PFSK-1 (cell line): ENCODE measurements at regions not wholly inside any gene's neighbourhood (a gene's known extent, or its start where the extent isn't known, plus 50 kb on each side); places are given as distances from the start of the nearest gene placed in this dataset.

Experiments
- FOXP2 ChIP-seq: optimal IDR thresholded peaks from 2 replicates; pipeline ENCODE3; 2011; ENCODE audit warnings: borderline replicate concordance, control low read depth, inconsistent platforms; ENCODE audit not compliant: insufficient read depth; ENCODE audit errors: extremely low read length, extremely low read depth
- POLR2AphosphoS5 ChIP-seq: IDR thresholded peaks from 2 replicates; pipeline ENCODE4 v1.6.1; 2012; ENCODE audit warnings: low read depth, mild to moderate bottlenecking, control low read depth, low read length, moderate library complexity
- REST ChIP-seq, 2 experiments: IDR thresholded peaks; 2 replicates each; pipeline versions ENCODE4 v1.6.1 to v1.8.0; 2011 to 2012; ENCODE audit warnings: low read depth in 2 of 2, low read length in 2 of 2, control low read depth in 1 of 2, inconsistent platforms in 1 of 2, mild to moderate bottlenecking in 1 of 2, moderate library complexity in 1 of 2; ENCODE audit not compliant: insufficient read depth in 1 of 2
- SIN3A ChIP-seq: IDR thresholded peaks from 2 replicates; pipeline ENCODE4 v1.6.1; 2012; ENCODE audit warnings: mild to moderate bottlenecking, low read length, moderate library complexity, borderline replicate concordance; ENCODE audit not compliant: insufficient read depth
- TAF1 ChIP-seq: IDR thresholded peaks from 2 replicates; pipeline ENCODE4 v1.6.1; 2012; ENCODE audit warnings: low read length, control low read depth, borderline replicate concordance; ENCODE audit not compliant: insufficient read depth

- TF ChIP-seq FOXP2 (no peak), SIN3A (no peak), REST (IDR thresholded peaks at IDR 0.05; ENCODE audit: insufficient read depth in 1 of 2, low read depth in 2 of 2, low read length in 2 of 2) (no peak), TAF1 (no peak), POLR2AphosphoS5 (no peak)
Measured at GRCh38 chr19:27971071-27971470, 1241.9 kb downstream of the UQCRFS1 start.

GRCh38 chr19:27966390-27966816 is 1246.5 kb downstream of the UQCRFS1 start:
- no peak for TF ChIP-seq POLR2AphosphoS5

- TF ChIP-seq FOXP2: no peak
- TF ChIP-seq SIN3A: no peak
- no peak for TF ChIP-seq POLR2AphosphoS5
- TF ChIP-seq REST (IDR thresholded peaks at IDR 0.05; ENCODE audit: insufficient read depth in 1 of 2, low read depth in 2 of 2, low read length in 2 of 2): no peak
- TF ChIP-seq TAF1: no peak
Measured at GRCh38 chr19:27964185-27964584, 1248.8 kb downstream of the UQCRFS1 start.

- TF ChIP-seq POLR2AphosphoS5: no peak
- TF ChIP-seq FOXP2: no peak
- no peak for TF ChIP-seq REST (IDR thresholded peaks at IDR 0.05; ENCODE audit: insufficient read depth in 1 of 2, low read depth in 2 of 2, low read length in 2 of 2)
- no peak for TF ChIP-seq SIN3A
- no peak for TF ChIP-seq TAF1
Measured at GRCh38 chr19:27962264-27962663, 1250.7 kb downstream of the UQCRFS1 start.

- no peak for TF ChIP-seq TAF1
Measured at GRCh38 chr19:27955485-27956480, 1257.2 kb downstream of the UQCRFS1 start.

GRCh38 chr19:27936139-27936538 is 1276.8 kb downstream of the UQCRFS1 start:
- no peak for TF ChIP-seq FOXP2

- no peak for TF ChIP-seq SIN3A
- no peak for TF ChIP-seq POLR2AphosphoS5
- no peak for TF ChIP-seq TAF1
- no peak for TF ChIP-seq REST (IDR thresholded peaks at IDR 0.05; ENCODE audit: insufficient read depth in 1 of 2, low read depth in 2 of 2, low read length in 2 of 2)
- no peak for TF ChIP-seq FOXP2
Measured at GRCh38 chr19:27935669-27936068, 1277.3 kb downstream of the UQCRFS1 start.
